ENCODE measurements at regions not wholly inside any gene's neighbourhood (a gene's known extent, or its start where the extent isn't known, plus 50 kb on each side); places are given as distances from the start of the nearest gene placed in this dataset.

GRCh38 chr10:61316676-61317265, 136.4 kb downstream of the TMEM26 start:
- no peak for TF ChIP-seq CTCF (IDR thresholded peaks at IDR 0.05)
- no peak for TF ChIP-seq POLR2A (IDR thresholded peaks at IDR 0.05)
- no peak for TF ChIP-seq POLR2AphosphoS5 (IDR thresholded peaks at IDR 0.05)

All from breast epithelium (tissue), 3 donors.